CD4-positive, alpha-beta T cell treated with Interferon gamma for 1 hour (primary cell): ENCODE measurements at regions not wholly inside any gene's neighbourhood (a gene's known extent, or its start where the extent isn't known, plus 50 kb on each side); places are given as distances from the start of the nearest gene placed in this dataset.
"Not testable (repeated sequence)": the region's sequence is repeated elsewhere in the genome, so short reads cannot be mapped to it uniquely, and the experiment has no call there.

ENCODE experiments used
- DNase-seq: peaks from one replicate; pipeline ENCODE4 v3.0.0-alpha.2; 2020

- DNase-seq = not testable (repeated sequence)
These were observed 426.2 kb upstream of the SPATA31A3 start for GRCh38 chr9:67418496-67419079.

- not testable (repeated sequence) for DNase-seq
These were observed 425.1 kb upstream of the SPATA31A3 start for GRCh38 chr9:67417341-67417983.

GRCh38 chr9:67416639-67417038 lies 424.3 kb upstream of the SPATA31A3 start:
- DNase-seq = not testable (repeated sequence)

- DNase-seq = not testable (repeated sequence)
These were observed 418.4 kb upstream of the SPATA31A3 start for GRCh38 chr9:67410606-67411220.

GRCh38 chr9:67403739-67404138 lies 411.4 kb upstream of the SPATA31A3 start:
- not testable (repeated sequence) for DNase-seq

GRCh38 chr9:67397731-67398130 lies 405.4 kb upstream of the SPATA31A3 start:
- not testable (repeated sequence) for DNase-seq

GRCh38 chr9:67394782-67395181 lies 402.4 kb upstream of the SPATA31A3 start:
- DNase-seq = not testable (repeated sequence)

GRCh38 chr9:67394038-67394437 lies 401.7 kb upstream of the SPATA31A3 start:
- not testable (repeated sequence) for DNase-seq

GRCh38 chr9:67369664-67370063 lies 377.3 kb upstream of the SPATA31A3 start:
- DNase-seq = not testable (repeated sequence)

- DNase-seq = not testable (repeated sequence)
These were observed 370.0 kb upstream of the SPATA31A3 start for GRCh38 chr9:67362325-67362724.

- not testable (repeated sequence) for DNase-seq
These were observed 361.6 kb upstream of the SPATA31A3 start for GRCh38 chr9:67353961-67354360.

- not testable (repeated sequence) for DNase-seq
These were observed 357.0 kb upstream of the SPATA31A3 start for GRCh38 chr9:67349424-67349759.

- not testable (repeated sequence) for DNase-seq
These were observed 356.4 kb upstream of the SPATA31A3 start for GRCh38 chr9:67348562-67349423.

GRCh38 chr9:67348094-67348493 lies 355.7 kb upstream of the SPATA31A3 start:
- not testable (repeated sequence) for DNase-seq

- not testable (repeated sequence) for DNase-seq
These were observed 346.9 kb upstream of the SPATA31A3 start for GRCh38 chr9:67339216-67339615.

GRCh38 chr9:67338201-67338600 lies 345.9 kb upstream of the SPATA31A3 start:
- not testable (repeated sequence) for DNase-seq

- DNase-seq = not testable (repeated sequence)
These were observed 342.6 kb upstream of the SPATA31A3 start for GRCh38 chr9:67334727-67335572.

GRCh38 chr9:67331634-67332033 lies 339.3 kb upstream of the SPATA31A3 start:
- DNase-seq = not testable (repeated sequence)

- DNase-seq = not testable (repeated sequence)
These were observed 321.1 kb upstream of the SPATA31A3 start for GRCh38 chr9:67313409-67313808.

GRCh38 chr9:67312504-67312903 lies 320.2 kb upstream of the SPATA31A3 start:
- DNase-seq = not testable (repeated sequence)

- DNase-seq = not testable (repeated sequence)
These were observed 314.8 kb upstream of the SPATA31A3 start for GRCh38 chr9:67307109-67307508.

GRCh38 chr9:67288797-67289196 lies 296.4 kb upstream of the SPATA31A3 start:
- DNase-seq = not testable (repeated sequence)
